ENCODE measurements at regions not wholly inside any gene's neighbourhood (a gene's known extent, or its start where the extent isn't known, plus 50 kb on each side); places are given as distances from the start of the nearest gene placed in this dataset.

GRCh38 chr12:88416786-88417185 is 163.5 kb downstream of the KITLG start:
- TF ChIP-seq CTCF (IDR thresholded peaks at IDR 0.05; ENCODE audit: low read depth, low read length) = no peak
- TF ChIP-seq POLR2A (IDR thresholded peaks at IDR 0.05; ENCODE audit: extremely low read depth, insufficient read length) = no peak
- TF ChIP-seq, protein P1, sequence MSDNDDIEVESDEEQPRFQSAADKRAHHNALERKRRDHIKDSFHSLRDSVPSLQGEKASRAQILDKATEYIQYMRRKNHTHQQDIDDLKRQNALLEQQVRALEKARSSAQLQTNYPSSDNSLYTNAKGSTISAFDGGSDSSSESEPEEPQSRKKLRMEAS (IDR thresholded peaks at IDR 0.05; ENCODE audit: low read depth, low read length) = no peak
- no peak for TF ChIP-seq MYC (IDR thresholded peaks at IDR 0.05; ENCODE audit: low read depth, low read length)
